ENCODE measurements at regions not wholly inside any gene's neighbourhood (a gene's known extent, or its start where the extent isn't known, plus 50 kb on each side); places are given as distances from the start of the nearest gene placed in this dataset.

DNA sequence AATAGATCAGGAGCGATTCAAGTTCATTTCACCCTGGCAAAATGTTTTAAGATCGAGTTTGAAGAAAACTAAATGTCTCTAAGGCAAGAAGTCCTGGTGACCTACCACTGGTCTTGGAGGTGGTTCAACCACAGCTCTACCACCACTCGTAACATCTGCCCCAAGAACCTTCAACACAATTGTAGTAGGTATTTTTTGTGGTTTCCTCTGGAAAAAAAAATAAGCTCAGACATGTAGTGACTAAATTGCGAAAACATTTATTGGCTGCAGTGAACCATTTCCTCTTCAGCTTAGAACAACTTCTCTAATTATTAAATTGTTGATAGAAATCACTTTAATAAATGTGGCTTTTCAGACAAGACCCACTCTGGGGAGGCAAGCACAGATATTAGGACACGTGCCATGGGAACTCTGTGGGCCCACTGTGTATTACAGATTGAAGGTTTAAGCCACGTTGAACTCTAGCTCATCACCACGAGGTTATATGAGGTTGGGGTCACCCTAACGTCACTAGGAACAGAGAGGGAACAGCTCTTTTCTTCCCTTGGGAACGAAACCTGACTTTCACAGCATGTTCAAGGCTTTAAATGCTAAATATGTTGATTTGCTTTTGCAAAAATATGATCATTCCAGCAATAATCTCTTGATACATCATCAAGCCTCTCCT is 142.9 kb downstream of the HSD17B3 start:
- intact Hi-C loops (cut with micrococcal nuclease; ENCODE audit: unreplicated experiment) = no loop called here

DNA sequence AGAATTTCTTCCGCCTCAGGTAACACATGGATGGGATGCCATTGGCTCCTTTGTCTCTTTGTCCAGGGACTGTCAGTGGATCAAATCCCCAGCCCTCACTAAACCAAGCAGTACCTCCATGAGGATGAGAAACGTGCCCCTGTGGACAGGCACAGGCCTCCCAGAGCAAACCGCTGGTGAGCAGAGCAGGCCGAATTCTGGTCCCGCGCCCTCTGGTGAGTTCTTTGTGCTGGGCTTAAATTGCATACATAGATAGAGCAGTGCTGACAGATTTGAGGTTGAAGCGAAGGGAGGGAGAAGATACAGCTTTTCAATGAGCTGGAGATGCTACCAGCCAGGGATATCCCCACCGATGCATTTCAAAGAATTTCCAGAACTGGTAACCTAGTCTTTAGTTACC is 143.8 kb downstream of the HSD17B3 start:
- no peaks in the 10 kb centered on the region for H3K36me3 ChIP-seq (ENCODE audit: insufficient read depth, low read length)
- no TSS peak for BruUV-seq (replicated peaks)
- H2AFZ ChIP-seq (ENCODE audit: low read length) = no peak overlapping the region
- intact Hi-C loops (cut with micrococcal nuclease; ENCODE audit: unreplicated experiment) = no loop called here
- H3K4me2 ChIP-seq (ENCODE audit: low read length) = no peak overlapping the region
- DNase-seq (ENCODE audit: low spot score) = no peak
- ChIA-PET POLR2A (no interaction called here), CTCF (ENCODE audit: unreplicated experiment) (no interaction called here)
- H3K79me2 ChIP-seq (ENCODE audit: insufficient read depth, low read depth, low read length) = no peaks in the 10 kb centered on the region
- H3K9me2 ChIP-seq (ENCODE audit: insufficient read depth, low read length) = no peaks in the 10 kb centered on the region
- H3K4me3 ChIP-seq (ENCODE audit: low read depth, low read length, poor library complexity, severe bottlenecking) = no peak overlapping the region
- no peak for TF ChIP-seq EZH2phosphoT487 (IDR thresholded peaks at IDR 0.05; ENCODE audit: borderline replicate concordance, low read depth, low read length)
- TF ChIP-seq, protein P1, sequence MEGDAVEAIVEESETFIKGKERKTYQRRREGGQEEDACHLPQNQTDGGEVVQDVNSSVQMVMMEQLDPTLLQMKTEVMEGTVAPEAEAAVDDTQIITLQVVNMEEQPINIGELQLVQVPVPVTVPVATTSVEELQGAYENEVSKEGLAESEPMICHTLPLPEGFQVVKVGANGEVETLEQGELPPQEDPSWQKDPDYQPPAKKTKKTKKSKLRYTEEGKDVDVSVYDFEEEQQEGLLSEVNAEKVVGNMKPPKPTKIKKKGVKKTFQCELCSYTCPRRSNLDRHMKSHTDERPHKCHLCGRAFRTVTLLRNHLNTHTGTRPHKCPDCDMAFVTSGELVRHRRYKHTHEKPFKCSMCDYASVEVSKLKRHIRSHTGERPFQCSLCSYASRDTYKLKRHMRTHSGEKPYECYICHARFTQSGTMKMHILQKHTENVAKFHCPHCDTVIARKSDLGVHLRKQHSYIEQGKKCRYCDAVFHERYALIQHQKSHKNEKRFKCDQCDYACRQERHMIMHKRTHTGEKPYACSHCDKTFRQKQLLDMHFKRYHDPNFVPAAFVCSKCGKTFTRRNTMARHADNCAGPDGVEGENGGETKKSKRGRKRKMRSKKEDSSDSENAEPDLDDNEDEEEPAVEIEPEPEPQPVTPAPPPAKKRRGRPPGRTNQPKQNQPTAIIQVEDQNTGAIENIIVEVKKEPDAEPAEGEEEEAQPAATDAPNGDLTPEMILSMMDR (conservative IDR thresholded peaks at IDR 0.05; ENCODE audit: low read length) = no peak
- no peaks in the 10 kb centered on the region for H3K4me1 ChIP-seq (ENCODE audit: insufficient read depth, low read length, poor library complexity, severe bottlenecking)
- H3K27ac ChIP-seq (ENCODE audit: low read depth, low read length, poor library complexity, severe bottlenecking) = no peak overlapping the region
- H3K9me3 ChIP-seq (ENCODE audit: low read length) = no peaks in the 10 kb centered on the region
- H4K20me1 ChIP-seq (ENCODE audit: insufficient read depth, low read length) = no peaks in the 10 kb centered on the region

More for the DNA sequence above, 142.9 kb downstream of the HSD17B3 start:
- CTCF ChIA-PET (ENCODE audit: unreplicated experiment) = no interaction called here
- Histone ChIP-seq H3K79me2 (ENCODE audit: insufficient read depth, low read depth, low read length) (no peaks in the 10 kb centered on the region), H3K9me3 (ENCODE audit: low read length) (no peaks in the 10 kb centered on the region), H2AFZ (ENCODE audit: low read length) (no peak overlapping the region), H4K20me1 (ENCODE audit: insufficient read depth, low read length) (no peaks in the 10 kb centered on the region), H3K4me3 (ENCODE audit: low read depth, low read length, poor library complexity, severe bottlenecking) (no peak overlapping the region), H3K27ac (ENCODE audit: low read depth, low read length, poor library complexity, severe bottlenecking) (no peak overlapping the region), H3K36me3 (ENCODE audit: insufficient read depth, low read length) (no peaks in the 10 kb centered on the region), H3K4me2 (ENCODE audit: low read length) (no peak overlapping the region), H3K9me2 (ENCODE audit: insufficient read depth, low read length) (no peaks in the 10 kb centered on the region), H3K4me1 (ENCODE audit: insufficient read depth, low read length, poor library complexity, severe bottlenecking) (no peaks in the 10 kb centered on the region)
- POLR2A ChIA-PET = no interaction called here
- no peak for TF ChIP-seq EZH2phosphoT487 (IDR thresholded peaks at IDR 0.05; ENCODE audit: borderline replicate concordance, low read depth, low read length)
- TF ChIP-seq, protein P1 (conservative IDR thresholded peaks at IDR 0.05; ENCODE audit: low read length) = no peak
- no TSS peak for BruUV-seq (replicated peaks)
- DNase-seq (ENCODE audit: low spot score) = no peak

DNA sequence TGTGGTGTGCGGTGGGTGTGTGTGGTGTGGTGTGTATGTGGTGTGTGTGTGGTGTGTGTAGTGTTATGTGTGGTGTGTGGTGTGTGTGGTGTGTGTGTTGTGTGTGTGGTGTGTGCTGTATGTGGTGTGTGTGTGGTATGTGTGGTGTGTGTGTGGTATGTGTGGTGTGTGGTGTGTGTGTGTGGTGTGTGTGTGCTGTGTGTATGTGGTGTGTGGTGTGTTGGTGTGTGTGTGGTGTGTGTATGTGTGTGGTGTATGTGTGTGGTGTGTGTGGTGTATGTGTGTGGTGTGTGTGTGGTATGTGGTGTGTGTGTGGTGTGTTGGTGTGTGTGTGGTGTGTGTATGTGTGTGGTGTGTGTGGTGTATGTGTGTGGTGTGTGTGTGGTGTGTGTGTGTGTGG is 144.3 kb downstream of the HSD17B3 start:
- POLR2A ChIA-PET = no interaction called here
- no peaks in the 10 kb centered on the region for H3K9me2 ChIP-seq (ENCODE audit: insufficient read depth, low read length)
- CTCF ChIA-PET (ENCODE audit: unreplicated experiment) = no interaction called here
- H4K20me1 ChIP-seq (ENCODE audit: insufficient read depth, low read length) = no peaks in the 10 kb centered on the region
- no peak overlapping the region for H3K4me3 ChIP-seq (ENCODE audit: low read depth, low read length, poor library complexity, severe bottlenecking)
- no peaks in the 10 kb centered on the region for H3K9me3 ChIP-seq (ENCODE audit: low read length)
- intact Hi-C loops (cut with micrococcal nuclease; ENCODE audit: unreplicated experiment) = no loop called here
- DNase-seq (ENCODE audit: low spot score) = no peak
- TF ChIP-seq, protein P1 (conservative IDR thresholded peaks at IDR 0.05; ENCODE audit: low read length) = no peak
- TF ChIP-seq EZH2phosphoT487 (IDR thresholded peaks at IDR 0.05; ENCODE audit: borderline replicate concordance, low read depth, low read length) = no peak
- H3K36me3 ChIP-seq (ENCODE audit: insufficient read depth, low read length) = no peaks in the 10 kb centered on the region
- no peak overlapping the region for H3K4me2 ChIP-seq (ENCODE audit: low read length)
- no TSS peak for BruUV-seq (replicated peaks)
- no peak overlapping the region for H3K27ac ChIP-seq (ENCODE audit: low read depth, low read length, poor library complexity, severe bottlenecking)
- H3K4me1 ChIP-seq (ENCODE audit: insufficient read depth, low read length, poor library complexity, severe bottlenecking) = no peaks in the 10 kb centered on the region
- H2AFZ ChIP-seq (ENCODE audit: low read length) = no peak overlapping the region
- H3K79me2 ChIP-seq (ENCODE audit: insufficient read depth, low read depth, low read length) = no peaks in the 10 kb centered on the region
